Endodermal cell (in vitro differentiated cells): ENCODE measurements at regions not wholly inside any gene's neighbourhood (a gene's known extent, or its start where the extent isn't known, plus 50 kb on each side); places are given as distances from the start of the nearest gene placed in this dataset.

Source experiments
- DNase-seq: peaks from one replicate; pipeline ENCODE4 v3.0.0-alpha.2; 2017
- H3K27ac ChIP-seq: 2 replicates; pipeline ENCODE4 v1.5.1; 2013; ENCODE audit warnings: mild to moderate bottlenecking, low read depth, low read length, moderate library complexity
- H3K27me3 ChIP-seq: 2 replicates; pipeline ENCODE4 v1.6.1; 2013; ENCODE audit warnings: mild to moderate bottlenecking, low read length, moderate library complexity; ENCODE audit not compliant: insufficient read depth, control insufficient read depth, poor library complexity, severe bottlenecking
- H3K36me3 ChIP-seq: 2 replicates; pipeline ENCODE4 v1.7.0; 2013; ENCODE audit warnings: mild to moderate bottlenecking, low read length, moderate library complexity; ENCODE audit not compliant: control insufficient read depth, insufficient read depth
- H3K4me1 ChIP-seq: one replicate; pipeline ENCODE4 v1.7.0; 2013; ENCODE audit warnings: low read length; ENCODE audit not compliant: control insufficient read depth, insufficient read depth
- H3K4me3 ChIP-seq: 2 replicates; pipeline ENCODE4 v1.5.1; 2013; ENCODE audit warnings: mild to moderate bottlenecking, low read length, moderate library complexity
- H3K9ac ChIP-seq: 2 replicates; pipeline ENCODE4 v1.6.1; 2013; ENCODE audit warnings: mild to moderate bottlenecking, low read length, moderate library complexity; ENCODE audit not compliant: poor library complexity, severe bottlenecking; ENCODE audit errors: extremely low read depth
- H3K9me3 ChIP-seq: 2 replicates; pipeline ENCODE4 v1.6.1; 2013; ENCODE audit warnings: mild to moderate bottlenecking, low read length, moderate library complexity; ENCODE audit not compliant: control insufficient read depth
- H3K27ac Mint-ChIP-seq: 2 replicates; pipeline ENCODE4 v1.8.0; 2020; ENCODE audit warnings: mixed read lengths
- H3K27me3 Mint-ChIP-seq: 2 replicates; pipeline ENCODE4 v1.8.0; 2021; ENCODE audit warnings: mild to moderate bottlenecking, mixed read lengths; ENCODE audit not compliant: insufficient read depth
- H3K36me3 Mint-ChIP-seq: 2 replicates; pipeline ENCODE4 v1.8.0; 2020; ENCODE audit warnings: low read depth, mixed read lengths
- H3K4me1 Mint-ChIP-seq: 2 replicates; pipeline ENCODE4 v1.8.0; 2020; ENCODE audit warnings: mixed read lengths
- H3K4me3 Mint-ChIP-seq: 2 replicates; pipeline ENCODE4 v1.8.0; 2020; ENCODE audit warnings: mild to moderate bottlenecking, moderate library complexity, mixed read lengths
- H3K9me3 Mint-ChIP-seq: 2 replicates; pipeline ENCODE4 v1.8.0; 2020; ENCODE audit warnings: mild to moderate bottlenecking, mixed read lengths
- CTCF ChIP-seq: fragments of 200-600 bp; sonication (generic); conservative IDR thresholded peaks from 2 replicates; pipeline ENCODE4 v1.5.0; 2021; ENCODE audit warnings: antibody characterized with exemption, mild to moderate bottlenecking
- WGBS, 2 experiments: methylation state at CpG; one replicate each; pipeline versions ENCODE4 v1.1.5 to v1.1.7; 2013; ENCODE audit warnings: missing lambda C conversion rate in 2 of 2, mixed read lengths in 1 of 2; ENCODE audit not compliant: insufficient coverage in 1 of 2, insufficient read length in 1 of 2; 5-methylcytosine and 5-hydroxymethylcytosine counted together

- Histone ChIP-seq H3K9ac (no peak overlapping the region), H3K9me3 (peaks cover 14% of the 10 kb centered on the region), H3K36me3 (no peaks in the 10 kb centered on the region), H3K27ac (no peak overlapping the region), H3K27me3 (no peaks in the 10 kb centered on the region), H3K4me3 (no peak overlapping the region), H3K4me1 (peaks cover 6% of the 10 kb centered on the region)
- Mint-ChIP-seq H3K9me3 (peaks cover 24% of the 10 kb centered on the region), H3K4me3 (no peak overlapping the region), H3K27me3 (no peaks in the 10 kb centered on the region), H3K36me3 (peaks cover 5% of the 10 kb centered on the region), H3K4me1 (peaks cover 28% of the 10 kb centered on the region), H3K27ac (no peak overlapping the region)
- DNase-seq = no peak
- 87 to 95% methylated on average over 8 to 12 of the region's 22 CpGs for WGBS, 2 experiments
- TF ChIP-seq CTCF = no peak
Observed at GRCh38 chr19:33902802-33903488, 106.3 kb downstream of the KCTD15 start.

DNA sequence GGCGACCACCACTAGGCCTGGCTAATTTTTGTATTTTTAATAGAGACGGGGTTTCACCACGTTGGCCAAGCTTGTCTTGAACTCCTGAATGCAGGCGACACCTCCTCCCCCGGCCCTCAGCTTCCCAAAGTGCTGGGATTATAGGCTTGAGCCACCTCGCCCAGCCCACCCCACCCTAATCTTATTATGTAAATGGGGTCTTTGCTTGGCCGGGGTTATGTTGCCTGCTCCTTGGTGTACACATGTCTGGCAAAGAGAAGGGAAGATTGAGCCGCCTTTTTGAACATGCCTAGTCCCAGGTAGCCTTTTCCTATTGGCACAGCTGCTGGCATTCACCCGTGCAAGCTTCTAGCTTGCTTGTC lies 106.8 kb downstream of the KCTD15 start:
- Histone ChIP-seq H3K36me3 (no peaks in the 10 kb centered on the region), H3K9ac (no peak overlapping the region), H3K27ac (no peak overlapping the region), H3K4me3 (no peak overlapping the region), H3K27me3 (no peaks in the 10 kb centered on the region), H3K9me3 (peaks cover 9% of the 10 kb centered on the region), H3K4me1 (peaks cover 6% of the 10 kb centered on the region)
- no peaks in the 10 kb centered on the region for H3K27me3 Mint-ChIP-seq
- no peak for TF ChIP-seq CTCF
- H3K9me3 Mint-ChIP-seq = peaks cover 19% of the 10 kb centered on the region
- 65 to 71% methylated on average over 2 to 9 of the region's 9 CpGs for WGBS, 2 experiments
- peaks cover 8% of the 10 kb centered on the region for H3K36me3 Mint-ChIP-seq
- H3K4me1 Mint-ChIP-seq = peaks cover 28% of the 10 kb centered on the region
- DNase-seq = no peak
- H3K4me3 Mint-ChIP-seq = no peak overlapping the region
- no peak overlapping the region for H3K27ac Mint-ChIP-seq

- H3K27ac ChIP-seq = no peak overlapping the region
- peaks cover 6% of the 10 kb centered on the region for H3K9me3 ChIP-seq
- H3K27me3 ChIP-seq = no peaks in the 10 kb centered on the region
- peak overlapping the region; percentile 77 for H3K4me3 ChIP-seq
- Mint-ChIP-seq H3K27me3 (no peaks in the 10 kb centered on the region), H3K36me3 (peaks cover 18% of the 10 kb centered on the region), H3K4me3 (peak overlapping the region; percentile 80), H3K27ac (peak overlapping the region; percentile 95), H3K4me1 (peaks cover 28% of the 10 kb centered on the region), H3K9me3 (peaks cover 15% of the 10 kb centered on the region)
- peaks cover 6% of the 10 kb centered on the region for H3K4me1 ChIP-seq
- TF ChIP-seq CTCF = no peak
- DNase-seq = peak; percentile 87
- H3K9ac ChIP-seq = peak overlapping the region; percentile 68
- H3K36me3 ChIP-seq = no peaks in the 10 kb centered on the region
- 43 to 48% methylated on average over 4 to 7 of the region's 7 CpGs for WGBS, 2 experiments
Observed at GRCh38 chr19:33904681-33905080, 108.0 kb downstream of the KCTD15 start.
